WI38 (cell line): ENCODE measurements at regions not wholly inside any gene's neighbourhood (a gene's known extent, or its start where the extent isn't known, plus 50 kb on each side); places are given as distances from the start of the nearest gene placed in this dataset.

Experiments used
- H3K4me3 ChIP-seq: 2 replicates; pipeline ENCODE4 v1.5.1; 2011; ENCODE audit warnings: low read depth, mild to moderate bottlenecking, control low read depth, low read length
- CTCF ChIP-seq: IDR thresholded peaks from 2 replicates; pipeline ENCODE4 v1.5.1; 2012; ENCODE audit warnings: low read depth, mild to moderate bottlenecking, control low read depth, low read length

GRCh38 chr1:209433649-209434031 lies 149.9 kb upstream of the CAMK1G start:
- no peak overlapping the region for H3K4me3 ChIP-seq

GRCh38 chr1:209434066-209434465 lies 149.4 kb upstream of the CAMK1G start:
- TF ChIP-seq CTCF: no peak
- H3K4me3 ChIP-seq: no peak overlapping the region

More at GRCh38 chr1:209433649-209434031, 149.9 kb upstream of the CAMK1G start:
- no peak for TF ChIP-seq CTCF

- no peak for TF ChIP-seq CTCF
Observed at GRCh38 chr1:209434631-209435217, 148.8 kb upstream of the CAMK1G start.

GRCh38 chr1:209435654-209436566 lies 147.6 kb upstream of the CAMK1G start:
- H3K4me3 ChIP-seq: no peak overlapping the region
- TF ChIP-seq CTCF: peak; percentile 97

More at GRCh38 chr1:209434631-209435217, 148.8 kb upstream of the CAMK1G start:
- H3K4me3 ChIP-seq: no peak overlapping the region

GRCh38 chr1:209439828-209440227 lies 143.7 kb upstream of the CAMK1G start:
- TF ChIP-seq CTCF: no peak

GRCh38 chr1:209443361-209443931 lies 140.1 kb upstream of the CAMK1G start:
- H3K4me3 ChIP-seq: no peak overlapping the region

More at GRCh38 chr1:209439828-209440227, 143.7 kb upstream of the CAMK1G start:
- H3K4me3 ChIP-seq: no peak overlapping the region

More at GRCh38 chr1:209443361-209443931, 140.1 kb upstream of the CAMK1G start:
- TF ChIP-seq CTCF: no peak
